ENCODE measurements at regions not wholly inside any gene's neighbourhood (a gene's known extent, or its start where the extent isn't known, plus 50 kb on each side); places are given as distances from the start of the nearest gene placed in this dataset.

DNA sequence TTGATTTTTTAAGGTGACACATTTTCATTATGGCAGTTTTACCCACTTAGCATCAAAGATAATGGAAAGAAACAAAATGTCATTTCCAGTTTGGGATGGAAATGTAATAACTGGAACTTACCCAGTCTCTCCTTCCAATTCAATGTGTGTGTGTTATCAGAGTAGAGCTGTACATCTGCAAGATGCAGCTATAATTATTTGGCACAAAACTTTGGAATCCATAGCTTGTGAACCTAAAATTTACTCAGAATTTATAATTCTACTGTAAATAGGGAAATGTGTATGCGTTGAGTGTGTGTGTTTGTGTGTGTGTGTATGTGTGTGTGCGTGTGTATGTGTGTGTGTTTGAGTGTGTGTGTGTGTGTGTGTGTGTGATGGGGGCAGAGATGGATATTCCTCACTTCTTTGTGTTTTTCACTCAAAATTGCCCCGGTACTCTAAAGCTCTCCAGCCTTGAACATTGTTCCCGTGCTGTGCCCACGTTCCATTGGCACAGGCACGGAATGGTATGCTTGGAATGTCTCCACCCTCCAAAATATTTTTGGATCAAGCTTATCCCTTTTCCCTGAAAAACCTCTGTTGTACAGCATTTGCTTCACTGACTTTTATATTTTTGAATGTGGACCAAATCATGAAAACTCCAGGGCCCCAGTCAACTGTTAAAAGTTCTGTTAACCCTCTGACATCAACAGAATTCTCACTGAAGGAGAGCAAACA, 150.2 kb upstream of the BMP4 start:
- H4K91ac ChIP-seq (ENCODE audit: insufficient read depth, low read depth, low read length), result peak overlapping the region; percentile 17; the same call in 1 of the 2 replicates
- in situ Hi-C loops (cut with MboI; ENCODE audit: low sequenced_read_pairs) (no loop called here), dilution Hi-C loops (cut with HindIII; ENCODE audit: low sequenced_read_pairs, unreplicated experiment) (no loop called here), intact Hi-C loops (cut with micrococcal nuclease) (no loop called here)
- no peaks in the 10 kb centered on the region for H3K9me3 ChIP-seq (ENCODE audit: control insufficient read depth, insufficient read depth, low read length)
- DNase-seq (no peak), ATAC-seq (ENCODE audit: low read depth) (peak; percentile 37)
- no peak overlapping the region for H3K9ac ChIP-seq (ENCODE audit: low read depth, low read length)
- H3K4me1 ChIP-seq (ENCODE audit: control insufficient read depth, insufficient read depth, low read length), result peaks cover 6% of the 10 kb centered on the region
- H3K36me3 ChIP-seq (ENCODE audit: control insufficient read depth, insufficient read depth, low read length), result no peaks in the 10 kb centered on the region
- no peak overlapping the region for H3K56ac ChIP-seq (ENCODE audit: extremely low read depth, insufficient read depth, low read length)
- no peak overlapping the region for H2BK5ac ChIP-seq (ENCODE audit: low read depth, low read length, poor library complexity, severe bottlenecking)
- H2AFZ ChIP-seq (replicated peaks; ENCODE audit: low read length, poor library complexity), result no peak overlapping the region
- H2BK15ac ChIP-seq (ENCODE audit: low read depth, low read length), result peak overlapping the region; percentile 26; the same call in 1 of the 3 replicates
- peak overlapping the region; percentile 18; the same call in 1 of the 2 replicates for H2BK20ac ChIP-seq (ENCODE audit: low read depth, low read length)
- WGBS, 2 experiments (ENCODE audit: extremely low coverage in 2 of 2, insufficient read length in 1 of 2), result 100% methylated on average over 2 of the region's 6 CpGs; no CpG with 5 or more reads in 1 of the 2 experiments
- no peak overlapping the region for H3K27ac ChIP-seq (ENCODE audit: insufficient read depth, low read length)
- H3K9me1 ChIP-seq (ENCODE audit: insufficient read depth, low read length), result no peaks in the 10 kb centered on the region
- no peak overlapping the region for H3K4me3 ChIP-seq (ENCODE audit: insufficient read depth, low read depth, low read length)
- no peak overlapping the region for H2AK9ac ChIP-seq (replicated peaks; ENCODE audit: low read depth, low read length, poor library complexity)
- H2AK5ac ChIP-seq (ENCODE audit: low read depth, low read length), result peak overlapping the region; percentile 86; the same call in 1 of the 2 replicates
- H3K4me2 ChIP-seq (ENCODE audit: low read depth, low read length), result no peak overlapping the region
- H2BK120ac ChIP-seq (ENCODE audit: low read depth, low read length), result peak overlapping the region; percentile 27; the same call in 1 of the 2 replicates
- no peak overlapping the region for H4K5ac ChIP-seq (ENCODE audit: low read depth, low read length)
- POLR2A ChIA-PET (ENCODE audit: unreplicated experiment), result no interaction called here
- TF ChIP-seq BHLHE40 (IDR thresholded peaks at IDR 0.05; ENCODE audit: low read depth, low read length) (no peak), MAZ (IDR thresholded peaks at IDR 0.05; ENCODE audit: borderline replicate concordance, low read depth, low read length) (no peak), MAFK (IDR thresholded peaks at IDR 0.05; ENCODE audit: low read depth, low read length) (no peak)
- peak overlapping the region; percentile 25; the same call in 1 of the 2 replicates for H3K4ac ChIP-seq (ENCODE audit: low read depth, low read length)
- 0 out of 2 replicates have a peak overlapping the region, but pooled peaks have one; percentile 42 for H3K14ac ChIP-seq (replicated peaks; ENCODE audit: low read depth, low read length)
- BruUV-seq (replicated peaks), result no TSS peak
- H3K79me1 ChIP-seq (ENCODE audit: low read depth in 1 of 2, low read length in 2 of 2), result no peaks in the 10 kb centered on the region
- 0 out of 2 replicates have a peak overlapping the region, but pooled peaks have one; percentile 10 for H3K23ac ChIP-seq (ENCODE audit: low read depth, low read length)
- peaks cover 3% of the 10 kb centered on the region; the same call in 1 of the 2 replicates for H4K20me1 ChIP-seq (ENCODE audit: insufficient read depth, low read length)
- CTCF ChIA-PET, result interaction anchor here (0.6 kb wide), 3 partner anchors 71 to 1800 kb away, joined by 3 read pairs; no protein-coding TSS in a partner anchor
- peak overlapping the region in 1 of 2 experiments; percentile 47; a peak in 1 of 4 replicates for H4K8ac ChIP-seq (ENCODE audit: low read depth in 2 of 2, low read length in 2 of 2)
- H3K18ac ChIP-seq (ENCODE audit: low read depth, low read length), result no peak overlapping the region
- no peaks in the 10 kb centered on the region; the same call in 1 of the 2 replicates for H3K27me3 ChIP-seq (ENCODE audit: control insufficient read depth, insufficient read depth, low read length)
